Astrocyte of the hippocampus (primary cell): ENCODE measurements at regions not wholly inside any gene's neighbourhood (a gene's known extent, or its start where the extent isn't known, plus 50 kb on each side); places are given as distances from the start of the nearest gene placed in this dataset.

Experiments used
- DNase-seq: peaks from one replicate; pipeline ENCODE4 v3.0.0; 2011; ENCODE audit warnings: low read depth, low spot score

DNA sequence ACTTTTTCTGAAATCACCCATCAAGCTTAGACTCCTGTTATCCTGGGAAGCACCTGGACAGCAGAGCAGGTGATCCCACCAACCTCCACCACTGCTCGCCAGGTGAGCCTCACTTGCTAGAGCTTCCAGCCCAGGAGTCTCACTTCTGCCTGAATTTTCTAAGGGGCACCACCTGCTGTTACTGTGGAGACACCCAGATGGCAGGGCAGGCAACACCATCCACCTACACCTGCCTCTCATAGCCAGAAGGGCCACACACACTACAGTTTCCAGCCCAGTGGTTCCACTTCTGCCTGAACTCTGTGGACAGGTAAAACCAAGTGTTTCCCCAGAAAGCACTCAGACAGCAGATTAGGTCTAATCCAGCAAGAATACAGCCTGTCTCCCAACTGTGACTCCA is 262.0 kb downstream of the ARAP2 start:
- no peak for DNase-seq

DNA sequence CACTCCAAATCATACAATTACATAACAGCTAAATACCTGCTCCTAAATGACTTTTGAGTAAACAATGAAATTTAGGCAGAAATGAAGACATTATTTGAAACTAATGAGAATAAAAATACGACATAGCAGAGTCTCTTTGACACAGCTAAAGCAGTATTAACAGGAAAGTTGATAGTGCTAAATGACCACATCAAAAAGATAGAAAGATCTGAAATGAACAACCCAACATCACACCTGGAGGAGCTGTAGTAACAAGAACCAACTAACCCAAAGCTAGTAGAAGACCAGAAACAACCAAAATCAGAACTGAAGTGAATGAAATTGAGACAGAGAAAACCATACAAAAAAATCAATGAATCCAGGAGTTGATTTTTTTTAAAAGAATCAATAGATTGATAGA is 257.8 kb downstream of the ARAP2 start:
- DNase-seq, result no peak

DNA sequence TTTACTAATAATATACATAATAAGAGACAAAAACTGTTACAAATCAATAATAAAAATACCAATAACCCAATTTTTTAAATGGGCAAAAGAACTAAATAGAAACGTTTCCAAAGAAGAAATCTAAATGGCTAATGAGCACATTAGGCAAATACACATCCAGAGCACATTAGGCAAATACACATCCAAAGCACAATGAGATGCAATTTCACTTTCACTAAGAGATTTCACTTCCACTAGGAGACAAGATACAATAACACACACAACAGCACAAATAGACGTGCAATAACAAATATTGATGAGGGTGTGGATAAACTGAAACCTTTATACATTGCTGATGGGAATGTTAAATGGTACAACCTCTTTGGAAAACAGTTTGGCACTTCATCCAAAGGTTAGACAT is 250.7 kb downstream of the ARAP2 start:
- no peak for DNase-seq

DNA sequence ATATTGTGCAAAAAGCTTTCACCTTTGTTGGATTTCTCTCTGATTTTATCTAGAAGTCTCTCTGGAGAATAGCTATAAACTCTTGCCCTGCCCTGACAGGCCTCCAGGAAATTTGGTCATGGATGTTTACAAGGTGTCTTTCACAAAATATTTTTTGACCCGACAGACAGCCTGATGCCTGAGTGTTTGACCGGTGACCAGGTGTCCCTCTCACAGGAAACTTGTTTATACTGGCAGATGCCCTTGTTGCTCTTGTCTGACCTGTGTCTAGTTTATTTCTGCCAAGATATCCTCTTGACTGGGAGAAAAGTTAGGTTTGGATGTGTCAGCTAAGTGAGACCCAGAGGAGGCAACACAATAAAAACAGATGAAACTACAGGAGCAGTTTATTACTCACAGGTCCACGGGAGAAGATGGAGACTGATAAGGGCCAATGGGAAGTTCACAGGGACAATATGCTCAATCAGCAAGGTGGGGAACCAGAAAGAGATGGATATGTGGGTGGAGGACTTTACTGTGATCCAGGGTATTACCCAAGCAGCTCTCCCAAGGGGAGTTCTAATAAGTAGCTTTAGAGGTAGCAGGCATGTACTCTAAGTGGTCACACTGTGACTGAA is 243.3 kb downstream of the ARAP2 start:
- DNase-seq, result no peak

DNA sequence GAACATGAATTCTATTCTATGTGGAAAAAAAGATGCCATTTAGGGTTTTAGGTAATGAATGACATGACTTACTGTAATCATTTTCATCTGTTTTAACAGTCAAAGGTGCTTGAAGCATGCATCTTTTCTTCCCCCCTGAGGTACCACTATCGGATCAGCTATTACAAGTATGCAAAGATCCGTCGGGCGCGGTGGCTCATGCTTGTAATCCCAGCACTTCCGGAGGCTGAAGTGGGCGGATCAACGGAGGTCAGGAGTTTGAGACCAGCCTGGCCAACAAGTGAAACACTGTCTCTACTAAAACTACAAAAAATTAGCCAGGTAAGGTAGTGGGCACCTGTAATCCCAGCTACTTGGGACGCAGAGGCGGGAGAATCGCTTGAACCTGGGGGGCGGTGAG is 241.3 kb downstream of the ARAP2 start:
- DNase-seq, result no peak

DNA sequence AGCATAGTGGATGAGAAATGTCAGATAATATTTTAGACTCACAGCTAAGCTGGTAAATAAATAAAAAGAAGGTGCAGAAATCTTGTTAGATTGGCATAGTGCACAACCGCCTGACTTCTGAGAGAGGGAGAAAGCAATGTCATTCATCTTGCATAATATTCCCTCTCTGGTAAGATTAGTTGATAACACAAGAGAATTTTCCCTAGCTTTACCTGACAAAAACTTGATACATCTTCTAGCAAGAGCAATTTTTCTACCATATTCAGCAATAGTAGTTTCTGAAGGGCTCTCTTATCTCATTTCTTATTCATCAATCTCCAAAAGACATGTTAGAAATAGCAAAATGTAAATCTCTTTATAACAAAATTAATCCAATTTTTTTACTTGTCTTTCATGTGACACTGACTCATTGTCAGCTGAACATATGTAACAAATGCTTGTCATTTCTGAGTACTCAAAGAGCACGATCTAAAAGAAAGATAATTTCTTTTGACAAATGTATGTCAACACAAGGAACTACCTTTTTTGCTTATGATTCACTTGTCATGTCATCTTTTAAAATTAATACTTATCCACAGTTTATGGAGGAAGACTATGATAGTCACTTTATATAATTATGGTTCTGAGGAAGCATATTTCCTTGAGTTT is 240.0 kb downstream of the ARAP2 start:
- no peak for DNase-seq

DNA sequence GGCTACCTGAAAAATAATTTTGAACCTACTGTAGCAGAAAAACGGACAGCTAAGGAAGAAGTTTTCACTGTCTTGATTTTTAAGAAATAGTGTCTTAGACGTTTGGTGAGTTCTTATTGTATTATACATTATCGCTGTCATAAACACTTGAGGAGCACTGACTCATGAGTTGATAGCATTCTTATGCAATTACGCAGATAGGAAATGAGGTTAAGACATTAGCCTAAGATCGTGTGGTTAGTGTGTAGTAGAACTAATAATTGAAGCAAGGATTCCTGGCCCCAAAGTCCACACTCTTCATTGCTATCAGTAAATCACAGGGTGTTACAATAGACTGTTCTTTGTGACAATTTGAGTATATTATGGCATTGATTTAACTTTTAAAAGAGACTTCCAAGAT is 238.1 kb downstream of the ARAP2 start:
- peak; percentile 21 for DNase-seq

DNA sequence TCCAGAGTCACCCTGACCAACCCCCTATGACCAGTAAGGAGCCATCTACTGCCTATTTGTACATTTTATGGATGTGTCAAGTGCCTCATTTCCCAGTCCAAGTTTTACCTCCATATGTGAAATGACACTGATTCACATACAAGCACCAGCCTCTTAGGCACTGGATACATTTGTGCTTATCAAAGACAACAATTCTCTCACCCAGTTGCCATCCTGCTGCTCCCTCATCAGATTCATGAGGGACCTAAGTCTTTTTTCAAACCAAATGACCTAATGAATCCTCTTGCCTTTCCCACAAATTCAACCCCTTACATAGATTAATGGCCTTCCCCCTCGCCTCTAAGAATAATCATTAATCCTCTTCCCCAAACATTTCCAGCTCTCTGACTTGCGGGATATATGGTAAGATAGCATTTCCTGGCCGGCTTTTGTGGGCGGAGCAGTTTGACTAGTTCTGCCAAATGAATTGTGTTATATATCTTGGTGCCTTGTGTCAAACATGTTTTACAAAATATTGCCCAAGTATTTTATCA is 233.9 kb downstream of the ARAP2 start:
- no peak for DNase-seq

DNA sequence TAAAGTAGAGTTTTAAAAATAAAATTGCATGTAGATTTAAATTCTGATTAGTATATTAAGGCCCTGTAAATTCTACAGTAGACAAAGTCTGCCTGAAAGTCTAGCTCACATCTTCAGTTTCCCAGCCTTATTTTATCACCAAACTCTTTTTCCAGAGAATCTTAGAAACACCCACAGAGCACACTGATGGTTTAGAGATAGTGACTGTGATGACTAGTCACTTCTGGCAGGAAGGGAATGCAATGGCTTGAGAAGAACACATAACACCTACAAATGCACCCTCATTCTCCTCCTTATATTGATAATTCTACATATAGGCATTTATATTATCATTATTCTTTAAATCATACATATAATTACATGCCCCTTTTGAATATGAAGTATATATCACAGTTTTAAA is 232.9 kb downstream of the ARAP2 start:
- no peak for DNase-seq

DNA sequence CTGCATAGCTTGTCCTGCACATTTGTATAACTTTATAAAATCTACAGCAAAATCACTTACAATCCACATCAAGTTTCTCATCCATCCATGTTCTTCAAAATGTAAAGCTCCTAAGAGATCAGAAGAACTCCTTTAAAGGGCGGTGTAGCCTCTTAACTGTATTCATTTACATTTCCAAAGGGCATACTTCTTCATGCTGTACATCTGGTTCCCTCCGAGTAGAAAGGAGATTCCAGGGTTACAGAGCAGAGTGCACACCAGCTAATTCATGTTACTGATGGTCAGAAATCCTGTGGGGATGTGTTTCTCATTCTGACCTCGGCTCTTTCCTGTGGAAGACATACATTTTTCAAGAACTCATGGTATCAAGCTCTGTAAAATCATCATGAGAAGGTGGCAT is 231.8 kb downstream of the ARAP2 start:
- DNase-seq, result no peak

DNA sequence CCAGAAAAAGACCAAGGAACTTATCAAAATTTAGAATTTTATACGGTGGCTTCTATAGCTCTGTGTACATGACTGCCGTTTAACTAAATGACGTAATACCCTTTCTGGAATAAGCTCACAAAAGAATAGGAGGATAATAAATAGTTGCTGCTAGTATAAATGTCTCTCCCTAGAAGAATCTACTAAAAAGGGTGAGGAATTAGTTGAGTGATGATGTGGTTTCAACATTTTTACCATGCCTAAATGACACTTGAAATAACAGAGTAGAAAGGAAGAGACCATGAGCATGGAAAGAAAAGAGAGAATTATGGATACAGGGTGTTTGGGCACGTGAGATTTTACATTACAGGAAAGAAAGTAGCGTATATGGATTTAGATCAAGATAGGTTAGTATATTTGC is 231.1 kb downstream of the ARAP2 start:
- DNase-seq, result no peak
